Activated T-cell treated with anti-CD3 and anti-CD28 coated beads for 48 hours (primary cell): ENCODE measurements at regions not wholly inside any gene's neighbourhood (a gene's known extent, or its start where the extent isn't known, plus 50 kb on each side); places are given as distances from the start of the nearest gene placed in this dataset.
"Not testable (repeated sequence)": the region's sequence is repeated elsewhere in the genome, so short reads cannot be mapped to it uniquely, and the experiment has no call there.

ENCODE experiments used
- DNase-seq: peaks from one replicate; pipeline ENCODE4 v3.0.0-alpha.2; 2020; ENCODE audit warnings: low read depth

- DNase-seq, result no peak
Observed at GRCh38 chr1:60889709-60890108, 192.7 kb upstream of the NFIA start.

- DNase-seq, result no peak
Observed at GRCh38 chr1:60888126-60888525, 194.2 kb upstream of the NFIA start.

- DNase-seq, result no peak
Observed at GRCh38 chr1:60886793-60887331, 195.5 kb upstream of the NFIA start.

GRCh38 chr1:60886090-60886489, 196.3 kb upstream of the NFIA start:
- DNase-seq, result no peak

- DNase-seq, result no peak
Observed at GRCh38 chr1:60880202-60880601, 202.2 kb upstream of the NFIA start.

- no peak for DNase-seq
Observed at GRCh38 chr1:60878323-60878722, 204.0 kb upstream of the NFIA start.

GRCh38 chr1:60877376-60877775, 205.0 kb upstream of the NFIA start:
- DNase-seq, result no peak

GRCh38 chr1:60876952-60877351, 205.4 kb upstream of the NFIA start:
- DNase-seq, result no peak

GRCh38 chr1:60875138-60875537, 207.2 kb upstream of the NFIA start:
- DNase-seq, result no peak

GRCh38 chr1:60874718-60875117, 207.6 kb upstream of the NFIA start:
- DNase-seq, result peak; percentile 15

GRCh38 chr1:60873396-60873795, 209.0 kb upstream of the NFIA start:
- not testable (repeated sequence) for DNase-seq

- no peak for DNase-seq
Observed at GRCh38 chr1:60872426-60873054, 209.8 kb upstream of the NFIA start.

- DNase-seq, result no peak
Observed at GRCh38 chr1:60870269-60870865, 212.0 kb upstream of the NFIA start.

GRCh38 chr1:60868901-60869663, 213.3 kb upstream of the NFIA start:
- DNase-seq, result no peak

- no peak for DNase-seq
Observed at GRCh38 chr1:60867782-60868181, 214.6 kb upstream of the NFIA start.

GRCh38 chr1:60866917-60867531, 215.3 kb upstream of the NFIA start:
- DNase-seq, result no peak

GRCh38 chr1:60866226-60866900, 216.0 kb upstream of the NFIA start:
- no peak for DNase-seq

- no peak for DNase-seq
Observed at GRCh38 chr1:60865166-60865565, 217.2 kb upstream of the NFIA start.

- no peak for DNase-seq
Observed at GRCh38 chr1:60864722-60865121, 217.6 kb upstream of the NFIA start.

GRCh38 chr1:60863131-60863530, 219.2 kb upstream of the NFIA start:
- no peak for DNase-seq

- DNase-seq, result no peak
Observed at GRCh38 chr1:60861961-60862567, 220.3 kb upstream of the NFIA start.

GRCh38 chr1:60859111-60859510, 223.2 kb upstream of the NFIA start:
- DNase-seq, result no peak
